OCI-LY7 (cell line): ENCODE measurements at regions not wholly inside any gene's neighbourhood (a gene's known extent, or its start where the extent isn't known, plus 50 kb on each side); places are given as distances from the start of the nearest gene placed in this dataset.

ENCODE experiments used
- EZH2phosphoT487 ChIP-seq: fragments of 200-600 bp; sonication (generic); IDR thresholded peaks from 2 replicates; pipeline ENCODE4 v1.6.1; 2018; ENCODE audit warnings: low read depth, borderline replicate concordance, mild to moderate bottlenecking, mixed run types, antibody characterized with exemption, low read length, moderate library complexity, mixed read lengths
- TF ChIP-seq, protein P1 (sequence below): fragments of 200-600 bp; sonication (generic); conservative IDR thresholded peaks from 2 replicates; pipeline ENCODE4 v1.5.1; 2014; ENCODE audit warnings: mild to moderate bottlenecking, antibody characterized with exemption, low read length, moderate library complexity, mixed read lengths

DNA sequence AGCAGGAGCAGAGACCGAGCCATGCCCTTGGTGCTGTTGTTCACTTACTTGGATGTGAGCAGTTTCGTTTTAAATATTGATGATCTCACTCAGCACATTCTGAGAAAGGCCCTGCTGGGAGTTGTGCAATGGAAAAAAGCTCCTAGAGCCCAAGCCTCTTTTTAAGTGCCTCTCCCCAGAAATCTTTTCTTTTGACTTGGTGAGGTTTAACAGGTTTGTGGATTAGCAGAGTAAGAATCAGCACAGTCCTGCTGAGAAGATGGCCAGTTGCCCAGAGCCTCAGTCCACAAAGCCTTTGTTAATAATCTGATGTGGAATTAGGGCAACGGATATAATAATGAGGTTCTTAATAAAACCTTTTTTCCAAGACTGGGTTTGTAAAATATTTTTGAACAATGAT is 157.5 kb upstream of the ATP6AP2 start:
- TF ChIP-seq, protein P1, sequence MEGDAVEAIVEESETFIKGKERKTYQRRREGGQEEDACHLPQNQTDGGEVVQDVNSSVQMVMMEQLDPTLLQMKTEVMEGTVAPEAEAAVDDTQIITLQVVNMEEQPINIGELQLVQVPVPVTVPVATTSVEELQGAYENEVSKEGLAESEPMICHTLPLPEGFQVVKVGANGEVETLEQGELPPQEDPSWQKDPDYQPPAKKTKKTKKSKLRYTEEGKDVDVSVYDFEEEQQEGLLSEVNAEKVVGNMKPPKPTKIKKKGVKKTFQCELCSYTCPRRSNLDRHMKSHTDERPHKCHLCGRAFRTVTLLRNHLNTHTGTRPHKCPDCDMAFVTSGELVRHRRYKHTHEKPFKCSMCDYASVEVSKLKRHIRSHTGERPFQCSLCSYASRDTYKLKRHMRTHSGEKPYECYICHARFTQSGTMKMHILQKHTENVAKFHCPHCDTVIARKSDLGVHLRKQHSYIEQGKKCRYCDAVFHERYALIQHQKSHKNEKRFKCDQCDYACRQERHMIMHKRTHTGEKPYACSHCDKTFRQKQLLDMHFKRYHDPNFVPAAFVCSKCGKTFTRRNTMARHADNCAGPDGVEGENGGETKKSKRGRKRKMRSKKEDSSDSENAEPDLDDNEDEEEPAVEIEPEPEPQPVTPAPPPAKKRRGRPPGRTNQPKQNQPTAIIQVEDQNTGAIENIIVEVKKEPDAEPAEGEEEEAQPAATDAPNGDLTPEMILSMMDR, result no peak
- no peak for TF ChIP-seq EZH2phosphoT487
